ENCODE measurements at regions not wholly inside any gene's neighbourhood (a gene's known extent, or its start where the extent isn't known, plus 50 kb on each side); places are given as distances from the start of the nearest gene placed in this dataset.

- no peak for TF ChIP-seq POLR2A (IDR thresholded peaks at IDR 0.05)
- no peak for TF ChIP-seq CTCF (IDR thresholded peaks at IDR 0.05 in 4 of 5, conservative IDR thresholded peaks at IDR 0.05 in 1 of 5)
These were observed 848.6 kb downstream of the IGSF11 start for GRCh38 chr3:118186051-118186450.

Measured in gastrocnemius medialis (tissue), 4 donors.